ENCODE measurements at regions not wholly inside any gene's neighbourhood (a gene's known extent, or its start where the extent isn't known, plus 50 kb on each side); places are given as distances from the start of the nearest gene placed in this dataset.

GRCh38 chr11:130718120-130718519, 198.2 kb downstream of the SNX19 start:
- 94 to 95% methylated on average over 6 of the region's 6 CpGs for WGBS, 2 experiments

GRCh38 chr11:130719220-130719915, 196.9 kb downstream of the SNX19 start:
- no peaks in the 10 kb centered on the region for H3K9me3 ChIP-seq (ENCODE audit: control insufficient read depth, low read length)
- 89 to 90% methylated on average over 14 of the region's 14 CpGs for WGBS, 2 experiments
- no peaks in the 10 kb centered on the region for H3K27me3 ChIP-seq (ENCODE audit: control insufficient read depth, insufficient read depth, low read length, poor library complexity, severe bottlenecking)
- H3K4me3 ChIP-seq (ENCODE audit: insufficient read depth, low read depth, low read length): no peak overlapping the region
- H3K4me1 ChIP-seq (ENCODE audit: control insufficient read depth, insufficient read depth, low read length): no peaks in the 10 kb centered on the region
- H3K36me3 ChIP-seq (ENCODE audit: control insufficient read depth, insufficient read depth, low read length): no peaks in the 10 kb centered on the region
- no peak overlapping the region for H3K27ac ChIP-seq (ENCODE audit: insufficient read depth, low read depth, low read length, poor library complexity, severe bottlenecking)

More at GRCh38 chr11:130718120-130718519, 198.2 kb downstream of the SNX19 start:
- Histone ChIP-seq H3K27me3 (ENCODE audit: control insufficient read depth, insufficient read depth, low read length, poor library complexity, severe bottlenecking) (no peaks in the 10 kb centered on the region), H3K9me3 (ENCODE audit: control insufficient read depth, low read length) (no peaks in the 10 kb centered on the region), H3K36me3 (ENCODE audit: control insufficient read depth, insufficient read depth, low read length) (no peaks in the 10 kb centered on the region), H3K4me3 (ENCODE audit: insufficient read depth, low read depth, low read length) (no peak overlapping the region), H3K4me1 (ENCODE audit: control insufficient read depth, insufficient read depth, low read length) (no peaks in the 10 kb centered on the region), H3K27ac (ENCODE audit: insufficient read depth, low read depth, low read length, poor library complexity, severe bottlenecking) (no peak overlapping the region)

GRCh38 chr11:130720232-130721022, 195.9 kb downstream of the SNX19 start:
- H3K9me3 ChIP-seq (ENCODE audit: control insufficient read depth, low read length): no peaks in the 10 kb centered on the region
- no peaks in the 10 kb centered on the region for H3K27me3 ChIP-seq (ENCODE audit: control insufficient read depth, insufficient read depth, low read length, poor library complexity, severe bottlenecking)
- H3K4me1 ChIP-seq (ENCODE audit: control insufficient read depth, insufficient read depth, low read length): no peaks in the 10 kb centered on the region
- no peaks in the 10 kb centered on the region for H3K36me3 ChIP-seq (ENCODE audit: control insufficient read depth, insufficient read depth, low read length)
- no peak overlapping the region for H3K4me3 ChIP-seq (ENCODE audit: insufficient read depth, low read depth, low read length)
- WGBS, 2 experiments: 94% methylated on average over 27 of the region's 27 CpGs
- no peak overlapping the region for H3K27ac ChIP-seq (ENCODE audit: insufficient read depth, low read depth, low read length, poor library complexity, severe bottlenecking)

GRCh38 chr11:130721023-130721681, 195.1 kb downstream of the SNX19 start:
- no peaks in the 10 kb centered on the region for H3K27me3 ChIP-seq (ENCODE audit: control insufficient read depth, insufficient read depth, low read length, poor library complexity, severe bottlenecking)
- H3K4me3 ChIP-seq (ENCODE audit: insufficient read depth, low read depth, low read length): no peak overlapping the region
- no peaks in the 10 kb centered on the region for H3K4me1 ChIP-seq (ENCODE audit: control insufficient read depth, insufficient read depth, low read length)
- no peak overlapping the region for H3K27ac ChIP-seq (ENCODE audit: insufficient read depth, low read depth, low read length, poor library complexity, severe bottlenecking)
- H3K36me3 ChIP-seq (ENCODE audit: control insufficient read depth, insufficient read depth, low read length): no peaks in the 10 kb centered on the region
- WGBS, 2 experiments: 76 to 94% methylated on average over 4 to 5 of the region's 5 CpGs
- H3K9me3 ChIP-seq (ENCODE audit: control insufficient read depth, low read length): no peaks in the 10 kb centered on the region

- H3K4me1 ChIP-seq (ENCODE audit: control insufficient read depth, insufficient read depth, low read length): no peaks in the 10 kb centered on the region
- H3K4me3 ChIP-seq (ENCODE audit: insufficient read depth, low read depth, low read length): no peak overlapping the region
- WGBS, 2 experiments: 93 to 94% methylated on average over 6 of the region's 6 CpGs
- H3K9me3 ChIP-seq (ENCODE audit: control insufficient read depth, low read length): no peaks in the 10 kb centered on the region
- no peak overlapping the region for H3K27ac ChIP-seq (ENCODE audit: insufficient read depth, low read depth, low read length, poor library complexity, severe bottlenecking)
- no peaks in the 10 kb centered on the region for H3K27me3 ChIP-seq (ENCODE audit: control insufficient read depth, insufficient read depth, low read length, poor library complexity, severe bottlenecking)
- H3K36me3 ChIP-seq (ENCODE audit: control insufficient read depth, insufficient read depth, low read length): no peaks in the 10 kb centered on the region
Measured at GRCh38 chr11:130721736-130722135, 194.5 kb downstream of the SNX19 start.

GRCh38 chr11:130722401-130722800, 193.9 kb downstream of the SNX19 start:
- no peaks in the 10 kb centered on the region for H3K4me1 ChIP-seq (ENCODE audit: control insufficient read depth, insufficient read depth, low read length)
- H3K27me3 ChIP-seq (ENCODE audit: control insufficient read depth, insufficient read depth, low read length, poor library complexity, severe bottlenecking): no peaks in the 10 kb centered on the region

GRCh38 chr11:130725421-130726233, 190.7 kb downstream of the SNX19 start:
- no peaks in the 10 kb centered on the region for H3K27me3 ChIP-seq (ENCODE audit: control insufficient read depth, insufficient read depth, low read length, poor library complexity, severe bottlenecking)
- no peaks in the 10 kb centered on the region for H3K36me3 ChIP-seq (ENCODE audit: control insufficient read depth, insufficient read depth, low read length)
- H3K4me3 ChIP-seq (ENCODE audit: insufficient read depth, low read depth, low read length): no peak overlapping the region
- H3K27ac ChIP-seq (ENCODE audit: insufficient read depth, low read depth, low read length, poor library complexity, severe bottlenecking): no peak overlapping the region
- no peaks in the 10 kb centered on the region for H3K9me3 ChIP-seq (ENCODE audit: control insufficient read depth, low read length)
- peaks cover 3% of the 10 kb centered on the region for H3K4me1 ChIP-seq (ENCODE audit: control insufficient read depth, insufficient read depth, low read length)
- 90 to 91% methylated on average over 5 of the region's 5 CpGs for WGBS, 2 experiments

More at GRCh38 chr11:130722401-130722800, 193.9 kb downstream of the SNX19 start:
- H3K9me3 ChIP-seq (ENCODE audit: control insufficient read depth, low read length): no peaks in the 10 kb centered on the region
- WGBS, 2 experiments: 85 to 94% methylated on average over 4 of the region's 4 CpGs
- H3K36me3 ChIP-seq (ENCODE audit: control insufficient read depth, insufficient read depth, low read length): no peaks in the 10 kb centered on the region
- H3K27ac ChIP-seq (ENCODE audit: insufficient read depth, low read depth, low read length, poor library complexity, severe bottlenecking): no peak overlapping the region
- no peak overlapping the region for H3K4me3 ChIP-seq (ENCODE audit: insufficient read depth, low read depth, low read length)

- Histone ChIP-seq H3K27me3 (ENCODE audit: control insufficient read depth, insufficient read depth, low read length, poor library complexity, severe bottlenecking) (no peaks in the 10 kb centered on the region), H3K4me3 (ENCODE audit: insufficient read depth, low read depth, low read length) (no peak overlapping the region), H3K36me3 (ENCODE audit: control insufficient read depth, insufficient read depth, low read length) (no peaks in the 10 kb centered on the region), H3K9me3 (ENCODE audit: control insufficient read depth, low read length) (no peaks in the 10 kb centered on the region), H3K27ac (ENCODE audit: insufficient read depth, low read depth, low read length, poor library complexity, severe bottlenecking) (no peak overlapping the region), H3K4me1 (ENCODE audit: control insufficient read depth, insufficient read depth, low read length) (peaks cover 3% of the 10 kb centered on the region)
- 85 to 88% methylated on average over 14 of the region's 14 CpGs for WGBS, 2 experiments
Measured at GRCh38 chr11:130726234-130727037, 189.8 kb downstream of the SNX19 start.

Data from ectodermal cell (in vitro differentiated cells).